VCaP (cell line): ENCODE measurements at regions not wholly inside any gene's neighbourhood (a gene's known extent, or its start where the extent isn't known, plus 50 kb on each side); places are given as distances from the start of the nearest gene placed in this dataset.

Experiments used
- H3K27ac ChIP-seq: fragments of 450-650 bp; 2 replicates; pipeline ENCODE4 v1.5.1; 2017
- CTCF ChIP-seq: fragments of 450-650 bp; conservative IDR thresholded peaks from 2 replicates; pipeline ENCODE4 v1.5.1; 2017; ENCODE audit warnings: mild to moderate bottlenecking, moderate library complexity

DNA sequence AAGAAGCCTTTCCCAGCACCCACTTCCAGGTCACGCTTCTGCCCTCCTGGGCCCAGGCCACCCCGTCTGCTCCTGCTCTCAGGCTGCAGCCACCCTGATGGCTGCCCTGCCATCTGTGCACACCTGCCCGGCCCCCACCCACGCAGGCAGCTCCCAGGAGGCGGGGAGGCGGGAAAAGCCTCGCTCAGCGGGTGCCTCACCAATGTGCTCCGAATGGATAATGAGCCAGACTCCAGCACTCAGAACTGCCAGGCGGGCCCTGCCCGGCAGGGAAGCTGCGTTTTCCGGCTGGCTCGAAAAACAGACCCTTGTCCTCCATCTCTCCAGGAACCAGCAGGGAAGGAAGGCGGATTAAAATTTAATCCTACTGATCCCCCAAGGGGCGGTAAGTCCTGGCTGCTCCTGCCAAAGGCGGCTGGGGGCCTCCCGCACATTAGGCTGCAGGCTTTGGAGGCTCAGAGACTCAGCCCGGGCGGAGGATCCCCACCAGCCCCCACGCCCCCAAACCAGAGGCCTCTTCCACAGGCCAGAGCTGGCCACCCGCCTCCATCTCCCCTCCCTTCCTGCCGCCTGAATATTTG, 104.0 kb downstream of the NCOR2 start:
- no peak overlapping the region for H3K27ac ChIP-seq
- no peak for TF ChIP-seq CTCF

DNA sequence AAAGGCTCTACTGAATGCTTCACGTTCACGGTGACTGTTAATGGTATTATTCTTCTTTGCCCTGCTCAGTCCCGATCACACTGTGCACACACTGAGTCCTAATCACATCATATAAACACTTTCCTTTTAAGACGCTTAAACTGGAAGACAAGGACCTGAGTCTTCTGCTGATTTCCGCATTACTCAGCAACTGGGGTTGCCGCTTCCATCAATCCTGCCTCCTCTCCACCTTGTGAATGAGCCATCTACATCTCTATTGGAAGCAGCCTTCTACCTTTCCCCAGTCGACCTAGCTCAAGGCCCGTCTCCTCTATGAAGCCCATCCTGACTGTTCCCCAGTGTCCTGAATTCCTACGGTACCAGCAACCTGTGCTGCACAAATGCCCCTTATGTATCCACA, 104.7 kb downstream of the NCOR2 start:
- H3K27ac ChIP-seq: no peak overlapping the region
- TF ChIP-seq CTCF: no peak

- TF ChIP-seq CTCF: no peak
- H3K27ac ChIP-seq: no peak overlapping the region
Measured at GRCh38 chr12:124461851-124462623, 105.4 kb downstream of the NCOR2 start.

- TF ChIP-seq CTCF: no peak
- H3K27ac ChIP-seq: no peak overlapping the region
Measured at GRCh38 chr12:124461241-124461673, 106.2 kb downstream of the NCOR2 start.

GRCh38 chr12:124460771-124461170, 106.6 kb downstream of the NCOR2 start:
- no peak for TF ChIP-seq CTCF
- H3K27ac ChIP-seq: no peak overlapping the region

- TF ChIP-seq CTCF: no peak
Measured at GRCh38 chr12:124459852-124460645, 107.4 kb downstream of the NCOR2 start.

GRCh38 chr12:124458992-124459851, 108.2 kb downstream of the NCOR2 start:
- no peak for TF ChIP-seq CTCF
- no peak overlapping the region for H3K27ac ChIP-seq

More at GRCh38 chr12:124459852-124460645, 107.4 kb downstream of the NCOR2 start:
- H3K27ac ChIP-seq: no peak overlapping the region
